T-cell (primary cell): ENCODE measurements at regions not wholly inside any gene's neighbourhood (a gene's known extent, or its start where the extent isn't known, plus 50 kb on each side); places are given as distances from the start of the nearest gene placed in this dataset.

Source experiments
- ATAC-seq, 4 experiments: fragments of 200-7000 bp in 3 of 4; fragments of 150-1000 bp in 1 of 4; cut with Tn5 transposase; replicated peaks in 1 of 4; 1 replicate in 3 of 4; 2 replicates in 1 of 4; pipeline ENCODE4 v1.10.0; 2021; ENCODE audit warnings: moderate library complexity in 3 of 4, mild to moderate bottlenecking in 2 of 4, moderate number of reproducible peaks in 1 of 4
- CTCF ChIA-PET, 2 donors: fragments of 300-600 bp; sonication (Branson Sonifier 250); formaldehyde crosslinking; loops; one replicate each; lab custom pipeline; 2022; ENCODE audit warnings: antibody characterized with exemption in 2 of 2; lab: Charles Lee
- POLR2A ChIA-PET, 2 donors: fragments of 300-600 bp; sonication (Branson Sonifier 250); formaldehyde crosslinking; loops; one replicate each; lab custom pipeline; 2022; ENCODE audit warnings: antibody characterized with exemption in 2 of 2; lab: Charles Lee
- DNase-seq, 35 experiments: peaks; one replicate each; pipeline versions ENCODE4 v3.0.0 to v3.0.0-alpha.2; 2013 to 2023
- H3K27ac ChIP-seq: one replicate; pipeline ENCODE4 v1.5.1; 2013; ENCODE audit warnings: low read length
- H3K27me3 ChIP-seq, 2 experiments: replicated peaks in 1 of 2; 1 replicate in 1 of 2; 2 replicates in 1 of 2; pipeline versions ENCODE4 v1.6.1 to v1.7.0; 2013; ENCODE audit warnings: low read length in 1 of 2, mixed read lengths in 1 of 2; ENCODE audit not compliant: control insufficient read depth in 2 of 2, insufficient read depth in 2 of 2; ENCODE audit errors: extremely low read depth in 1 of 2
- H3K36me3 ChIP-seq, 2 donors: 1 replicate in 1 of 2; 2 replicates in 1 of 2; pipeline versions ENCODE4 v1.6.1 to v1.7.0; 2013; ENCODE audit warnings: low read length in 1 of 2; ENCODE audit not compliant: control insufficient read depth in 2 of 2, insufficient read depth in 1 of 2; ENCODE audit errors: extremely low read depth in 1 of 2
- H3K4me1 ChIP-seq, 2 experiments: 1 replicate in 1 of 2; 2 replicates in 1 of 2; pipeline versions ENCODE4 v1.6.1 to v1.7.0; 2013; ENCODE audit warnings: low read length in 2 of 2, mixed read lengths in 1 of 2; ENCODE audit not compliant: insufficient read depth in 2 of 2, control insufficient read depth in 1 of 2; ENCODE audit errors: extremely low read depth in 1 of 2
- H3K4me3 ChIP-seq, 2 donors: 1 replicate in 1 of 2; 2 replicates in 1 of 2; pipeline versions ENCODE4 v1.5.1 to v1.7.0; 2013; ENCODE audit warnings: mild to moderate bottlenecking in 2 of 2, low read length in 1 of 2, moderate library complexity in 1 of 2; ENCODE audit not compliant: control insufficient read depth in 1 of 2; ENCODE audit errors: extremely low read depth in 1 of 2
- H3K9me3 ChIP-seq: 2 replicates; pipeline ENCODE4 v1.7.0; 2013
- H3K27ac Mint-ChIP-seq, 2 donors: one replicate each; pipeline ENCODE4 v1.8.0; 2020 to 2021; ENCODE audit warnings: mild to moderate bottlenecking in 2 of 2, mixed read lengths in 2 of 2
- H3K27me3 Mint-ChIP-seq, 2 donors: one replicate each; pipeline ENCODE4 v1.8.0; 2021 to 2022; ENCODE audit warnings: mixed read lengths in 2 of 2
- H3K36me3 Mint-ChIP-seq: one replicate; pipeline ENCODE4 v1.8.0; 2021; ENCODE audit warnings: mixed read lengths
- H3K4me1 Mint-ChIP-seq, 3 donors: one replicate each; pipeline ENCODE4 v1.8.0; 2020 to 2022; ENCODE audit warnings: mixed read lengths in 3 of 3, mild to moderate bottlenecking in 1 of 3
- H3K4me3 Mint-ChIP-seq, 3 donors: one replicate each; pipeline ENCODE4 v1.8.0; 2020 to 2022; ENCODE audit warnings: mild to moderate bottlenecking in 3 of 3, mixed read lengths in 3 of 3, moderate library complexity in 3 of 3
- H3K9me3 Mint-ChIP-seq, 3 donors: one replicate each; pipeline ENCODE4 v1.8.0; 2020 to 2022; ENCODE audit warnings: mixed read lengths in 3 of 3
- WGBS: methylation state at CpG from one replicate; pipeline ENCODE4 v1.1.5; 2013; ENCODE audit warnings: missing lambda C conversion rate; ENCODE audit not compliant: insufficient coverage; 5-methylcytosine and 5-hydroxymethylcytosine counted together

GRCh38 chr5:85868070-85868469 is 749.7 kb upstream of the COX7C start:
- H3K27me3 ChIP-seq: no peaks in the 10 kb centered on the region
- no peaks in the 10 kb centered on the region for H3K36me3 Mint-ChIP-seq
- H3K9me3 Mint-ChIP-seq: peaks cover 1 to 9% (median 4%) of the 10 kb centered on the region in 3 donors
- DNase-seq (no peak), ATAC-seq (no peak)
- H3K36me3 ChIP-seq: no peaks in the 10 kb centered on the region
- no peak overlapping the region for H3K4me3 ChIP-seq
- no peaks in the 10 kb centered on the region for H3K4me1 ChIP-seq
- ChIA-PET POLR2A (no interaction called here), CTCF (no interaction called here)
- no peak overlapping the region for H3K27ac ChIP-seq
- no peaks in the 10 kb centered on the region for H3K4me1 Mint-ChIP-seq
- H3K27ac Mint-ChIP-seq: no peak overlapping the region
- H3K4me3 Mint-ChIP-seq: no peak overlapping the region
- H3K27me3 Mint-ChIP-seq: no peaks in the 10 kb centered on the region
- 93% methylated on average over 3 of the region's 5 CpGs for WGBS
- H3K9me3 ChIP-seq: no peaks in the 10 kb centered on the region

DNA sequence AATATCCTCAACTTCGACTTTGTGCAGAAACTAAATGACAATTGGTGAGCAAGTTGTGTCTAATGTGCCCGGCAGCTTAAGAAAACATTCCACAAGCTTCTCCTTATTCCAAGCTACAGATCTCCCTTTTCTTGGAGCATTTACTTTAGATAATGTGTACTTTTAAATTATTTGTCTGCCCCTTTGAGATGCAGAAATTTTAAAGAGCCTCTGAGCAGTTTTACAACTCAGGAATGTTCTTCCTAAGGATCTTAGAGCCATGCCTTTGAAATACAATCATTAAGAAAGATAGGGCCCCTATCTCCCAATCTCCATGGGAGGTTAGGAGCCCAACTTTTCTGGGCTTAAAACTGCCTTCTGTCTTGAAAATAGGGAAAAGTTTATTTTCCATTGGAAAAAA is 723.7 kb upstream of the COX7C start:
- Histone ChIP-seq H3K4me1 (no peaks in the 10 kb centered on the region), H3K27me3 (no peaks in the 10 kb centered on the region), H3K27ac (no peak overlapping the region), H3K4me3 (no peak overlapping the region), H3K9me3 (no peaks in the 10 kb centered on the region), H3K36me3 (no peaks in the 10 kb centered on the region)
- Mint-ChIP-seq H3K9me3 (peaks cover 4 to 13% (median 8%) of the 10 kb centered on the region in 3 donors), H3K4me1 (no peaks in the 10 kb centered on the region), H3K36me3 (no peaks in the 10 kb centered on the region), H3K27ac (no peak overlapping the region), H3K27me3 (no peaks in the 10 kb centered on the region), H3K4me3 (no peak overlapping the region)
- CTCF ChIA-PET: no interaction called here
- POLR2A ChIA-PET: no interaction called here
- ATAC-seq (no peak), DNase-seq (no peak)
- WGBS: no CpG with 5 or more reads among the region's 2 CpGs

DNA sequence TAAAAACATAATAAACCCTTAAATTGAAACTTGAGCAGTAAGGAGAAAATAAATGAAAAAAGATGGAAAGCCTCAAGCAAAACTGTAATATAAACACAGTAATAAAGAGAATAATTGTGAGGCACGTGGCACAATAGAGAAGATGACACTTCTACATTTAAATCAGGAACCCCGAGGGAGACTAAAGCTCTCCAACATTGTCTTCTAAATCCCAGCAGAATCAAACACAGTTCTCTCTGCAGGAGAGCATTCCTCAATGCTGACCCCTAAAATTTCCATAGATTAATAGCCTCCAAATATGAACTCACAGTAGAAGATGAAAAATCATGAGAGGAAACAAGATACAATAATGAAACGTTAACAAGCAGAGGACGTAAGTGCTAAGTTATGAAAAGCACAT is 721.2 kb upstream of the COX7C start:
- no CpG with 5 or more reads among the region's 4 CpGs for WGBS
- Mint-ChIP-seq H3K4me1 (no peaks in the 10 kb centered on the region), H3K4me3 (no peak overlapping the region), H3K27me3 (no peaks in the 10 kb centered on the region), H3K9me3 (peaks cover 4 to 12% (median 8%) of the 10 kb centered on the region in 3 donors), H3K36me3 (no peaks in the 10 kb centered on the region), H3K27ac (no peak overlapping the region)
- ATAC-seq: no peak
- ChIA-PET CTCF (no interaction called here), POLR2A (no interaction called here)
- no peaks in the 10 kb centered on the region for H3K36me3 ChIP-seq
- H3K27ac ChIP-seq: no peak overlapping the region
- H3K9me3 ChIP-seq: no peaks in the 10 kb centered on the region
- no peaks in the 10 kb centered on the region for H3K27me3 ChIP-seq
- H3K4me1 ChIP-seq: no peaks in the 10 kb centered on the region
- no peak for DNase-seq
- H3K4me3 ChIP-seq: no peak overlapping the region

GRCh38 chr5:85906460-85906859 is 711.3 kb upstream of the COX7C start:
- no peak for ATAC-seq
- no peak overlapping the region for H3K27ac ChIP-seq
- no peaks in the 10 kb centered on the region for H3K4me1 Mint-ChIP-seq
- no peaks in the 10 kb centered on the region for H3K4me1 ChIP-seq
- no peaks in the 10 kb centered on the region for H3K27me3 ChIP-seq
- H3K27me3 Mint-ChIP-seq: no peaks in the 10 kb centered on the region
- H3K9me3 ChIP-seq: no peaks in the 10 kb centered on the region
- H3K9me3 Mint-ChIP-seq: peaks cover 0 to 5% (median 2%) of the 10 kb centered on the region in 3 donors
- no CpG with 5 or more reads among the region's 2 CpGs for WGBS
- no peak overlapping the region for H3K4me3 Mint-ChIP-seq
- no peaks in the 10 kb centered on the region for H3K36me3 ChIP-seq
- H3K36me3 Mint-ChIP-seq: no peaks in the 10 kb centered on the region
- no peak overlapping the region for H3K27ac Mint-ChIP-seq
- CTCF ChIA-PET: no interaction called here
- DNase-seq: no peak
- H3K4me3 ChIP-seq: no peak overlapping the region
- POLR2A ChIA-PET: no interaction called here

DNA sequence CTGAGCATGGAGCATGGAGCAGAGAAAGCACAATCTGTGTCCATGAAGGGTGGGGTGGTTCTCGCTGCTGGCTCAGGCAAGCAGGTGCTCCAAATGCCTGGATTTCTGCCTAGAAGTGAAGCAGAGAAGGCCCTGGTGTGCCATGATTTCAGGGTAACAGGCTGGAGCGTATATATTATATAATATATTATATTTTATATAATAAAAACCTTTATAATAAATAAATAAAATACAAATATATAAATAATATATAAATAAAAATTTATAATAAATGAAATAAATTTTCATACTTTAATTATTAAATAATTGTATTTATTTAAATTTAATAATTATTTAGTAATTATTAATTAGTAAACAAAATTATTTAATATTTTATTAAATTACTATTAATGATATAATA is 707.4 kb upstream of the COX7C start:
- Histone ChIP-seq H3K27ac (no peak overlapping the region), H3K9me3 (no peaks in the 10 kb centered on the region), H3K4me1 (no peaks in the 10 kb centered on the region), H3K36me3 (no peaks in the 10 kb centered on the region), H3K4me3 (no peak overlapping the region), H3K27me3 (no peaks in the 10 kb centered on the region)
- Mint-ChIP-seq H3K36me3 (no peaks in the 10 kb centered on the region), H3K4me3 (no peak overlapping the region), H3K27me3 (no peaks in the 10 kb centered on the region), H3K4me1 (no peaks in the 10 kb centered on the region), H3K27ac (no peak overlapping the region), H3K9me3 (peaks cover 6 to 13% (median 12%) of the 10 kb centered on the region in 3 donors)
- no CpG with 5 or more reads among the region's 2 CpGs for WGBS
- ATAC-seq (no peak), DNase-seq (no peak)
- CTCF ChIA-PET: no interaction called here
- POLR2A ChIA-PET: no interaction called here

DNA sequence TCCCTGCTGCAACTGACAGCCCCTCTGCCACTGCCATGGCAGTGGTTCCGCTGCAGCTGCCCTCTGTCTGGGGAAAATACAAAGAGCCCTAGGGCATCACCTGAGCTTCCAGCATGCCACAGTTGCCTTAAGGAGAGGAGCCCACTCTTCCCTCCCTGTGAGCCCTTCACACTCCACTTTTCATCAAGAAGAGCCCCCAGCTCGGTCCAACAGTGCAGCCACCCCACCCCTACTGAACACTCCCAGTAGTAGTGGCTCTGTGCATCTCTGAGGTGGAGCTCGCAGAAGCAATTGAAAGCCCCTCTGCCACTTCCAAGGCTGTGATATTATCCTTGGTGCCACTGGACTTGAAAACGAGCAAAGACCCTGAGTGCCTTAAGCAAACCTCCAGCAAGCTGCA is 696.8 kb upstream of the COX7C start:
- Mint-ChIP-seq H3K4me1 (no peaks in the 10 kb centered on the region), H3K27me3 (no peaks in the 10 kb centered on the region), H3K9me3 (peaks cover 23 to 28% (median 24%) of the 10 kb centered on the region in 3 donors), H3K36me3 (no peaks in the 10 kb centered on the region), H3K4me3 (no peak overlapping the region), H3K27ac (no peak overlapping the region)
- Histone ChIP-seq H3K9me3 (no peaks in the 10 kb centered on the region), H3K27ac (no peak overlapping the region), H3K4me1 (no peaks in the 10 kb centered on the region), H3K36me3 (no peaks in the 10 kb centered on the region), H3K27me3 (no peaks in the 10 kb centered on the region), H3K4me3 (no peak overlapping the region)
- ChIA-PET POLR2A (no interaction called here), CTCF (no interaction called here)
- DNase-seq: no peak
- no peak for ATAC-seq
- 50% methylated on average over 4 of the region's 4 CpGs for WGBS

GRCh38 chr5:85921590-85921989 is 696.2 kb upstream of the COX7C start:
- DNase-seq: no peak
- H3K27me3 Mint-ChIP-seq: no peaks in the 10 kb centered on the region
- POLR2A ChIA-PET: no interaction called here
- H3K36me3 Mint-ChIP-seq: no peaks in the 10 kb centered on the region
- no peak overlapping the region for H3K4me3 ChIP-seq
- H3K36me3 ChIP-seq: no peaks in the 10 kb centered on the region
- ATAC-seq: no peak
- no peak overlapping the region for H3K4me3 Mint-ChIP-seq
- no peaks in the 10 kb centered on the region for H3K9me3 ChIP-seq
- 40% methylated on average over 2 of the region's 2 CpGs for WGBS
- CTCF ChIA-PET: no interaction called here
- H3K9me3 Mint-ChIP-seq: peaks cover 23 to 31% (median 24%) of the 10 kb centered on the region in 3 donors
- no peak overlapping the region for H3K27ac ChIP-seq
- H3K27ac Mint-ChIP-seq: no peak overlapping the region
- no peaks in the 10 kb centered on the region for H3K4me1 ChIP-seq
- no peaks in the 10 kb centered on the region for H3K4me1 Mint-ChIP-seq
- H3K27me3 ChIP-seq: no peaks in the 10 kb centered on the region
